ENCODE measurements at regions not wholly inside any gene's neighbourhood (a gene's known extent, or its start where the extent isn't known, plus 50 kb on each side); places are given as distances from the start of the nearest gene placed in this dataset.

DNA sequence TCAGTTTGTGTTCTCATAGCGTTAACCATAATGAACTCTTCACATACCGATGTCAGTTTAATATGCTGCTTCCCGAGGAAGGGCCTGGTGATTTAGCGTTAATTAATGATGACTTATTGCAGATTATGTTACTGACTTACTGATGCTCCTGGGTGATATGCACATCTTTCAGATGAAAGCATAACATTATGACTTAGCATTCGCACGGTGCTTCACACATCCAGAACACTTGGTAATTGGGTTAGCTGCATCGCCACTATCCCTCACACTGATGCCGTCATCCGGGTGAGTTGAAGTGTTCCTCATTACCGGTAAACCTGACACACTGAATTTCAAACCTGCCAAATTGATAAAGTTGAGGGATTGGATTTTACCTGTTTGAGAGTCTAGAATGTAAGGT lies 239.0 kb upstream of the PODXL start:
- TF ChIP-seq, protein P1, sequence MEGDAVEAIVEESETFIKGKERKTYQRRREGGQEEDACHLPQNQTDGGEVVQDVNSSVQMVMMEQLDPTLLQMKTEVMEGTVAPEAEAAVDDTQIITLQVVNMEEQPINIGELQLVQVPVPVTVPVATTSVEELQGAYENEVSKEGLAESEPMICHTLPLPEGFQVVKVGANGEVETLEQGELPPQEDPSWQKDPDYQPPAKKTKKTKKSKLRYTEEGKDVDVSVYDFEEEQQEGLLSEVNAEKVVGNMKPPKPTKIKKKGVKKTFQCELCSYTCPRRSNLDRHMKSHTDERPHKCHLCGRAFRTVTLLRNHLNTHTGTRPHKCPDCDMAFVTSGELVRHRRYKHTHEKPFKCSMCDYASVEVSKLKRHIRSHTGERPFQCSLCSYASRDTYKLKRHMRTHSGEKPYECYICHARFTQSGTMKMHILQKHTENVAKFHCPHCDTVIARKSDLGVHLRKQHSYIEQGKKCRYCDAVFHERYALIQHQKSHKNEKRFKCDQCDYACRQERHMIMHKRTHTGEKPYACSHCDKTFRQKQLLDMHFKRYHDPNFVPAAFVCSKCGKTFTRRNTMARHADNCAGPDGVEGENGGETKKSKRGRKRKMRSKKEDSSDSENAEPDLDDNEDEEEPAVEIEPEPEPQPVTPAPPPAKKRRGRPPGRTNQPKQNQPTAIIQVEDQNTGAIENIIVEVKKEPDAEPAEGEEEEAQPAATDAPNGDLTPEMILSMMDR (conservative IDR thresholded peaks at IDR 0.05; ENCODE audit: low read depth, low read length) = no peak
- no peak for TF ChIP-seq EZH2 (IDR thresholded peaks at IDR 0.05; ENCODE audit: borderline replicate concordance, low read depth, low read length, poor library complexity, severe bottlenecking)

Measured in A673 (cell line).